Stimulated activated CD4-positive, alpha-beta T cell treated with anti-CD3 and anti-CD28 coated beads, Interleukin-15, amount 100 ng/mL, for 1 hour (primary cell): ENCODE measurements at regions not wholly inside any gene's neighbourhood (a gene's known extent, or its start where the extent isn't known, plus 50 kb on each side); places are given as distances from the start of the nearest gene placed in this dataset.
"Not testable (repeated sequence)": the region's sequence is repeated elsewhere in the genome, so short reads cannot be mapped to it uniquely, and the experiment has no call there.

Experiments
- DNase-seq, 2 donors: peaks; one replicate each; pipeline ENCODE4 v3.0.0-alpha.2; 2020; ENCODE audit warnings: low read depth in 1 of 2, low spot score in 1 of 2

GRCh38 chr10:2051108-2051507 lies 313.8 kb upstream of the ADARB2 start:
- no peak for DNase-seq

DNA sequence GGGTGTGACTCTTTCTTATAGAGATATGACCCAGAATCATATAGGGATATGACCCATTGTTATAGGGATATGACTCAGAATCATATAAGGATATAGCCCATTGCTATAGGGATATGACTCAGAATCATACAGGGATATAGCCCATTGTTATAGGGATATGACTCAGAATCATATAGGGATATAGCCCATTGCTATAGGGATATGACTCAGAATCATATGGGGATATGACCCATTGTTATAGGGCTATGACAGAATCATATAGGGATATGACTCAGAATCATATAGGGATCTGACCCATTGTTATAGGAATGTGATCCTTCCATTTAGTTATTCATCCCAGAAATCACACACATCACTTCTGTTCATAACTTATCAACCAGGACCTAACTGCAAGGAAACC lies 312.2 kb upstream of the ADARB2 start:
- DNase-seq, result no peak

DNA sequence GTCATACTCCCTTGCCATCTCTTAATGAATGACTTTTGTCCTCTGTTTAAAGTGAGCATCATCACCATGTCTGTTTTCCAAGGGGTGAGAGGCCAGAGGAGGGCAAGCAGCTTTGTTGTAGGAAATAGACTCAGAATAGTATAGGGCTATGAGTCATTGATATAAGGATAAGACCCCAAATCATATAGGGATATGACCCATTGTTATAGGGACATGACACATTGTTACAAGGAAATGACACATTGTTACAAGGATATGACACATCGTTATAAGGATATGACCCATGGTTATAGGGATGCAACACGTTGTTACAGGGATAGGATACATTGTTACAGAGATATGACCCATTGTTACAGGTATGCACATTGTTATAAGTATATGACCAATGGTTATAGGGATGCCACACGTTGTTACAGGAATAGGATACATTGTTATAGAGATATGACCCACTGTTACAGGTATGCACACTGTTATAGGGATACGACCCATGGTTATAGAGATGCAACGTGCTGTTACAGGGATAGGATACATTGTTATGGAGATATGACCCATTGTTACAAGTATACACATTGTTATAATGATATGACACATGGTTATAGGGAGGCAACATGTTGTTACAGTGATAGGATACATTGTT lies 311.1 kb upstream of the ADARB2 start:
- DNase-seq, result no peak

DNA sequence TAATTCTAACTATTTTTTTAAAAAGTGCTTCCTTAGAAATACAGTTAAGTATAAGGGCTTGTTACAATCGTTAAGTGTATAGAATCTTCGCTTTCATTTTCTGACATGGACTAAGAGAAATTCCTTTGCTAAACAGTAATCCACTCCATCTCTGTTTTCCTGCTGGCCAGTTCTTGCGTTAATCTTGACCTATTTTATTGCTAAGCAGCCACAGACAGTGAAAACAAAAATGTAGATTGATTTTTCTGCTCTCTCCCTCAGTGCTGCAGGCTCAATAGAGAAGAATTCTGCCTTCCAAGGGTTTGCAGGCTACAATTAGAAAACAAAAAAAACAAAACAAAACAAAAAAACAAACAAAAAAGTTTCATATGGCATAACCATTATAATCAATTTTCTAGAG lies 310.4 kb upstream of the ADARB2 start:
- no peak for DNase-seq

DNA sequence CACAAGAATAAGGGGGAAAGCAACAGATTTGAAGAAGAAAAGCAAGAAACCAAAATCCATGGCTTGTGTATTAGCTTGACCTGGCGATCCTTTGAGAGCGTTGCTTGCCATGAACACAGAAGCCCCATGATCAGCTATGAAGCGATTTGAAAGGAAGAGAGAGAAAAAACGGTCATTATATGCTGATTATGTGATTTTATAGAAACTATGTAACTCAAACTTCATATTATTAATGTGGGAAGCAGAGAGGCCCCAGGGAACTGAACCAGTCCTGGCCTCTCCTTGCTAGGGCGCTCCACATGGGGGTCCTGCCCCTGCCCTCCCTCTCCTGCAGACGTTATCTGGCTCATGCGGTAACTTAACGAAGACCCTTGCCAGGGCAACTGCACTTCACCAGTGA lies 306.1 kb upstream of the ADARB2 start:
- no peak for DNase-seq

DNA sequence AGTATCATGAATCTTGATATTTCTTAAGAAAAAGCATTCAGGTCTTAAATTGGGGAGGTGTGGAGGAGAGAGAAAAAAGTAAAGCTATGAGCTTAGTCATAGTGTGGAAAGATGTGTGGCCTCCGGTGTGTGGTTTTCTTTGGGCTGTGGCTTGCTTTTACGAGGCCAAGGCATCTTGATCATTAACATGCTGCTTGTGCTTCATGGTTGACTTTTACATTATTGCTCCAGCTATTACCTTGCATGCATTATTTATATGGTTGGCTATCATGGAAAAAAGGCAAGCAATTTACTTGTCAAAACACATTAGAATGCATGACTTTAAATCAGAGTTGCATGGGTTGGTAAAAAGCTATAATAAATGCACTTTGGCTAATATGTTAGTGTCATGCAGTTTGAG lies 300.7 kb upstream of the ADARB2 start:
- no peak for DNase-seq

GRCh38 chr10:2037246-2037645 lies 299.9 kb upstream of the ADARB2 start:
- DNase-seq, result no peak

DNA sequence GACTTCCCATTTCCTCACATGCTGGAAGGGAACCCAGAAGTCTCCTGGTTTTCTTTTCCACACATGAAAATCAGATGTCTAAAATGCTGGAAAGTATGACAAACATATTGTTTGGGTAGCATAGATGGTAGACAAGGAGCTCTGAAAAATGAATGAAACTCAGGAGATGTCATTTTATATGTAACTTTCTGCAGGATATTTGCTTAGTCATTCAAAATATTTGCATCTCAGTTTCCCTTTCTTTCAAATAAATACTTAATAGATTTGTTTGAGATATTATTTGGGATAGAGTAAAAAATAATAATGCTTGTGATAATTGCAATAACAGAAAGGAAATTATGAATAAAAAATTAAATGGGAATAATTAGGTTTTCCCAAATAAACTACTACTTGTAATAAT lies 298.9 kb upstream of the ADARB2 start:
- DNase-seq, result no peak

DNA sequence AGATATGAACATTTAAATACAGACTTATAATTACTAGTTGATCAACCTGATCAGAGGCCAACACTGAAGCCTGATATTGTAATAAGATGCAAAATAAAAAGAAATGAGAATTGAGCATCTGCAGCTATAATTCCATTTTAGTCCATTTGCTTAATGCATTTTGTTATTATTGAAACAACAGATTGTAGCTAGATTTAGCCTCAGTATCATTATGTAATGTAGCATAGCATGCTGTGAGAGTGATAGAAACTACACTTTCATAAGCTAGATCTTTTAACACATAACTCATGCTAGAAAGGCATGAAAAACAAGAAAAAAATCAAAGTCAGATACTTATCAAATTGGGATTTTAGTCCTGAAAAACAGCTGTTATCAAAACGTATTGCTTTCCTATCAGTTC lies 292.7 kb upstream of the ADARB2 start:
- no peak for DNase-seq

DNA sequence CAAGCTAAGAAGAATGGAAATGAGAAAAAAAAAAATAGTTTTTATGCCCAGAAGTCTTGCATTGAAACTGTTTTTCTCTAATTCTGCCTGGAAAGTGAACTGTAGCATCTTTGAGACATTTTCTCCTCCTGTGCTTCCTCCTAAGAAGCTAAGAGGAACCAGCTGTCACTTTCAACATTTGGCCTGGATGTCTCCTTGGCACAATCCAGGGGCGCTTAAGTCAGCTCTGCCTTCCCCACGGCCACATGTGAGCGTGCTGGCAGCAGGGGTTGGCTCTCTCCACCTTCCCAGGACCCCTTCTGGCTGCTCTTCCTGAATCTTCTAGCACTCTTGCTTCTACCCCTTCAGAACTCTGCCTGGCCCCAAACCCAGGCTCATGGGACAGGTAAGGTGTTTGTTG lies 289.6 kb upstream of the ADARB2 start:
- DNase-seq, result no peak

GRCh38 chr10:2024750-2025149 lies 287.4 kb upstream of the ADARB2 start:
- DNase-seq, result not testable (repeated sequence)

DNA sequence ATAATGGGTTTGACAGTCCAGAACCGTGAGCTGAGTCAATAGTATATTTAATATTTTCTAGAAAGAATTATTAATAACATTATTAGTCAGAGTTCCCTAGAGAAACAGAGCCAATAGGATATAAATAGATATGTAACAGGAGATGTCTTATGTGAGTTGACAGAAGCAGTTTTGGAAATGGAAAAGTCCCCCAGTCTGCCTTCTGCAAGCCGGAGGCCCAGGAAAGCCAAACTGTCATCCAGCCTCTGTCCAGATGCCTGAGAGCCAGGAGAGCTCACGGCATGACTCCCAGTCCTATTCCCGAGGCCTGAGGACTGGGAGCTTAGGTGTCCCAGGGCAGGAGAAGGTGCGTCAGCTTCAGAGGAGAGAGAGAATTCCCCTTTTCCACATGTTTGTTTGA lies 286.4 kb upstream of the ADARB2 start:
- DNase-seq, result no peak

- DNase-seq, result no peak
These were observed 285.1 kb upstream of the ADARB2 start for GRCh38 chr10:2022401-2022800.

GRCh38 chr10:2020836-2021235 lies 283.5 kb upstream of the ADARB2 start:
- no peak for DNase-seq

- DNase-seq, result no peak
These were observed 282.5 kb upstream of the ADARB2 start for GRCh38 chr10:2019803-2020202.

DNA sequence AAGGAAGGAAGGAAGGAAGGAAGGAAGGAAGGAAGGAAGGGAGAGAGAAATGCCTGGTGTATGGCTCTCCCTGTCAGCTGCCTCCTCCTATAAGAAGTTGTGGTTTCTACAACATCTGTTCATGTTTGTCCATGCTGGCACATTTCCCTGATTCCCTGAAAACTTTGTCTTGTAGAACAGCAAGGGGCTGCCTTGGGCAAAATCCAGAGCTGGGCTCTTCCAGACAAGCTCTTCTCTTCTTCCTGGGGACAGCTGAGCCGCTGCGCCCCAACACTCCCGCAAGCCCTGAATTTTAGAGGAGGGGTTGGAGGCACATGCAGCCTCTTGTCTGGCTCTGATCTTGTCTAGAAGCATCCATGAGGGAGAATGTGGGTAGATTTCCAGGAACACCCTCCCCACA lies 282.0 kb upstream of the ADARB2 start:
- no peak for DNase-seq

DNA sequence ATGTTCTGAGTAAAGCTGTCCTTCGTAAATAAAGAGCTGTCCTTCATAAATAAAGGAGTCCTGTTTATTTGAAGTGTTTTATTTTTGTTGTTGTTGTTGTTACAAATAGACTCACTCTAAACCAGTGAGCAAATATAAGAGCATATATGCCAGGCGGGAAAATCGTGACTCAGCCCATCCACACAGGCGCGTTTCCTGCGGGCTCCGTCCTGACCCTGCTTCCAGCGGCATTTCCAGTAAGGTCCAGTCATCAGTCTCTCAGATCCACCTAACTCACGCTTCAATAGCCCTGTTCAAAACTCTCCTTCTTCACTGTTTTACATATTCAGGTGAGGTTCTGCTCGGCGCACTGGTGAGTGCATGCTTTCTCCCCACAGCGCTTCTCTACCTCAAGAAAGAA lies 277.2 kb upstream of the ADARB2 start:
- no peak for DNase-seq

GRCh38 chr10:2012209-2012608 lies 274.9 kb upstream of the ADARB2 start:
- no peak for DNase-seq

DNA sequence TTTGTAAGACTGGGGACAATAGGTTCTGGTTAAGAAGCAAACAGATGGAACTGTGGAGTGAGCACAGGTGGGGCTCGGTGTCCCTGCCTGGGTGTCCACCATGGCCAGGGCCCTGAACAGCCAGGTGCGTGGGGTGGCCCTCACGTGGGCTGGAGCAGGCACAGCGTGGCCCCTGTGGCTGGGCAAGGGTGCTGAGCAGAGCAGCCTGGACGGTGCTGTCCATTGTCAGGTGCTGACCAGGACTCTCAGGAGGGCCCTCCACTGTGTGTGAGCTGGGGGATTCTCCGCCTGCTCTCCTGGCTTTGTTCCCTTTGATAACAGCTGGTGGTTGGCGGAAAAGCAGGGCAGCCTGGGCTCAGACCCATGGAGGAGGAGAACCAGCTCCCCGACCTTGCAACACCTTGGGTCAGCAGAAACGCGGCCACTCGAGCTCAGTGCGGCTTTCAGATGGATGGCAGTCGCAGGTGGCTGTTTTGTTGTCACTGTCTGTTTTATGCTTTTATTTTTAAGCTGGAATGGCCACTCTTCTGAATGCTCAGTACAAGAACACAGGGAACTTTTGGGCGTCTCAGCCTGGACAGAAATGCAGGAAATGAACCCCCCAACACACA lies 273.9 kb upstream of the ADARB2 start:
- no peak for DNase-seq

DNA sequence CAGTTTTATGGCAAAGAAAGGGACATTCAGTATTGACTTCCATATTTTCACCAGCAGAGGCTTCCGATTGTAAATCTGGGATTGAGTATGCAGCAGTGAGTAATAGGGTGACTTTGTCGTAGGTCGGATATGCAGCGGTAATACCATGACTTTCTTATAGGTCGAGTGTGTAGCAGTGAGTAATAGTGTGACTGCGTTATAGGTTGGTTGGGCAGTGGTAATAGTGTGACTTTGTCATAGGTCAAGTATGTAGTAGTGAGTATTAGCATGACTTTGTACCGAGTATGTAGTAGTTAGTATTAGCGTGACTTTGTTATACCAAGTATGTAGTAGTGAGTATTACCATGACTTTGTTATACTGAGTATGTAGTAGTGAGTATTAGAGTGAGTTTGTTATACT lies 268.2 kb upstream of the ADARB2 start:
- DNase-seq, result no peak

- no peak for DNase-seq
These were observed 255.6 kb upstream of the ADARB2 start for GRCh38 chr10:1992930-1993329.

- DNase-seq, result no peak
These were observed 251.8 kb upstream of the ADARB2 start for GRCh38 chr10:1989090-1989489.

DNA sequence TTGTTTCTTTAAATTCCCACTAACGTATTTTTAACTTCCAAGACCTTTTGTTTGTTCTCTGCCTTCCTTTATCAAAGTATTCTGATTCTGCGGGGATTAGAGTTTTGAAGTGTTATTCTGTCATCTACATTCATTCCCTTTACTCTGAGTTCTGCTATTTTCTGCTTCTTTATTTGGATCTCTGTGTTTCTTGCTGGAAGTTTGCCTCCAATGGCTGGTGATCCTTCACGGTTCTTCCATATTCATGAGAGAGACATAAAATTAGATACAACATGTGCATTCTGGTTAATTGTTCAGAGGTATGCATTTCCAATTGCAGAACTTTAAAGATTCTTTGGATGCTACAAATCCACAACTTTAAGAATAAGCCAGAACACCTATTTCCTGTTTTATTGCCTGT lies 244.7 kb upstream of the ADARB2 start:
- DNase-seq, result no peak
